H1 (cell line): ENCODE measurements at regions not wholly inside any gene's neighbourhood (a gene's known extent, or its start where the extent isn't known, plus 50 kb on each side); places are given as distances from the start of the nearest gene placed in this dataset.

Source experiments
- ASH2L ChIP-seq: fragments of 200-600, 300-600 bp; sonication (generic); IDR thresholded peaks from one replicate; pipeline ENCODE4 v1.7.1; 2017; ENCODE audit warnings: low read length
- CHD7 ChIP-seq: fragments of 300-600 bp; sonication (generic); IDR thresholded peaks from 2 replicates; pipeline ENCODE4 v1.7.1; 2012; ENCODE audit warnings: low read length, moderate library complexity, mild to moderate bottlenecking, inconsistent platforms; ENCODE audit not compliant: insufficient replicate concordance
- RBBP5 ChIP-seq: IDR thresholded peaks from 2 replicates; pipeline ENCODE4 v1.7.1; 2012; ENCODE audit warnings: low read depth, mild to moderate bottlenecking, inconsistent platforms, low read length, moderate library complexity, borderline replicate concordance
- SIN3A ChIP-seq, 2 experiments: IDR thresholded peaks in 1 of 2; conservative IDR thresholded peaks in 1 of 2; 2 replicates each; pipeline ENCODE4 v1.6.1; 2011 to 2012; ENCODE audit warnings: low read length in 2 of 2, improper control_type of control experiment in 1 of 2, low read depth in 1 of 2, mild to moderate bottlenecking in 1 of 2
- SUZ12 ChIP-seq: fragments of 200-600 bp; sonication (generic); IDR thresholded peaks from 2 replicates; pipeline ENCODE4 v1.6.1; 2012; ENCODE audit warnings: mild to moderate bottlenecking, inconsistent platforms, low read length, moderate library complexity, mixed read lengths
- TAF7 ChIP-seq: optimal IDR thresholded peaks from 2 replicates; pipeline ENCODE3; 2011; ENCODE audit warnings: low read depth, mild to moderate bottlenecking, inconsistent platforms, low read length, moderate library complexity, borderline replicate concordance
- ZNF274 ChIP-seq: IDR thresholded peaks from 2 replicates; pipeline ENCODE4 v1.7.0; 2012; ENCODE audit warnings: low read length, borderline replicate concordance; ENCODE audit errors: extremely low read depth

- no peak for TF ChIP-seq CHD7
- no peak for TF ChIP-seq TAF7
- no peak for TF ChIP-seq SIN3A (conservative IDR thresholded peaks at IDR 0.05 in 1 of 2, IDR thresholded peaks at IDR 0.05 in 1 of 2; ENCODE audit: low read depth in 1 of 2, low read length in 2 of 2)
- TF ChIP-seq SUZ12 = no peak
- no peak for TF ChIP-seq RBBP5
- no peak for TF ChIP-seq ZNF274
- no peak for TF ChIP-seq ASH2L
Measured at GRCh38 chr13:23516702-23517101, 53.5 kb upstream of the TNFRSF19 start (continued).
